Sigmoid colon (tissue), 4 donors: ENCODE measurements at regions not wholly inside any gene's neighbourhood (a gene's known extent, or its start where the extent isn't known, plus 50 kb on each side); places are given as distances from the start of the nearest gene placed in this dataset.

Source experiments
- CTCF ChIP-seq, 4 experiments: fragments of 450-650 bp in 3 of 4; fragments of 200-600 bp in 1 of 4; IDR thresholded peaks; one replicate each; pipeline ENCODE4 v1.5.1; 2016 to 2019; ENCODE audit warnings: antibody characterized with exemption in 4 of 4, mild to moderate bottlenecking in 3 of 4, moderate library complexity in 2 of 4
- POLR2A ChIP-seq, 2 donors: fragments of 450-650 bp; IDR thresholded peaks; one replicate each; pipeline ENCODE4 v1.6.1; 2016; ENCODE audit warnings: antibody characterized with exemption in 2 of 2, mild to moderate bottlenecking in 2 of 2, moderate library complexity in 2 of 2
- POLR2AphosphoS5 ChIP-seq, 4 donors: sonication (generic); formaldehyde crosslinking; IDR thresholded peaks; one replicate each; pipeline ENCODE4 v1.6.1; 2017; ENCODE audit warnings: antibody characterized with exemption in 4 of 4

- no peak for TF ChIP-seq POLR2A (IDR thresholded peaks at IDR 0.05)
- TF ChIP-seq CTCF (IDR thresholded peaks at IDR 0.05), result no peak
- TF ChIP-seq POLR2AphosphoS5 (IDR thresholded peaks at IDR 0.05), result no peak
Observed at GRCh38 chr2:113838744-113839444, 51.0 kb upstream of the ACTR3 start.
